Sciatic nerve (tissue), 2 donors: ENCODE measurements at regions not wholly inside any gene's neighbourhood (a gene's known extent, or its start where the extent isn't known, plus 50 kb on each side); places are given as distances from the start of the nearest gene placed in this dataset.
"Not testable (repeated sequence)": the region's sequence is repeated elsewhere in the genome, so short reads cannot be mapped to it uniquely, and the experiment has no call there.

Experiments
- ATAC-seq: fragments of 200-7000 bp; cut with Tn5 transposase; one replicate; pipeline ENCODE4 v1.9.1; 2020; ENCODE audit warnings: mild to moderate bottlenecking, moderate library complexity
- DNase-seq: peaks from one replicate; pipeline ENCODE4 v3.0.0-alpha.2; 2020; ENCODE audit warnings: low spot score
- intact Hi-C: fragments of 100-400 bp; cut with DNase I; formaldehyde crosslinking; loops from one replicate; pipeline ENCODE4 v1.14.2; 2022
- donor health status: DM: no; HTN: no; CAD: no.
- donor health status: DM: no; HTN: no; CAD: no.

GRCh38 chr2:64274399-64275173, 130.4 kb upstream of the PELI1 start:
- no peak for ATAC-seq
- intact Hi-C loops = no loop called here

GRCh38 chr2:64275174-64275466, 130.9 kb upstream of the PELI1 start:
- intact Hi-C loops = no loop called here
- DNase-seq (no peak), ATAC-seq (no peak)

More at GRCh38 chr2:64274399-64275173, 130.4 kb upstream of the PELI1 start:
- no peak for DNase-seq

- intact Hi-C loops = no loop called here
- DNase-seq (no peak), ATAC-seq (no peak)
Observed at GRCh38 chr2:64276417-64277095, 132.3 kb upstream of the PELI1 start.

GRCh38 chr2:64277101-64277849, 133.1 kb upstream of the PELI1 start:
- intact Hi-C loops = no loop called here
- DNase-seq (no peak), ATAC-seq (peak; percentile 42)

- ATAC-seq, intact Hi-C loops, DNase-seq: not testable (repeated sequence)
Observed at GRCh38 chr2:64280812-64281211, 136.6 kb upstream of the PELI1 start.

GRCh38 chr2:64283006-64283570, 138.9 kb upstream of the PELI1 start:
- DNase-seq (no peak), ATAC-seq (no peak)
- intact Hi-C loops = no loop called here

- intact Hi-C loops = no loop called here
- ATAC-seq = peak; percentile 34
- no peak for DNase-seq
Observed at GRCh38 chr2:64283641-64284361, 139.6 kb upstream of the PELI1 start.

- DNase-seq = no peak
- ATAC-seq = peak; percentile 36
- intact Hi-C loops = no loop called here
Observed at GRCh38 chr2:64284751-64285150, 140.5 kb upstream of the PELI1 start.

- no peak for DNase-seq
- ATAC-seq = no peak
- intact Hi-C loops = no loop called here
Observed at GRCh38 chr2:64287202-64287740, 143.1 kb upstream of the PELI1 start.

GRCh38 chr2:64288321-64289193, 144.3 kb upstream of the PELI1 start:
- ATAC-seq (peak; percentile 91), DNase-seq (no peak)
- intact Hi-C loops = no loop called here

GRCh38 chr2:64289251-64289650, 145.0 kb upstream of the PELI1 start:
- ATAC-seq (no peak), DNase-seq (no peak)
- intact Hi-C loops = no loop called here

GRCh38 chr2:64289737-64290136, 145.5 kb upstream of the PELI1 start:
- ATAC-seq (no peak), DNase-seq (no peak)
- intact Hi-C loops = no loop called here

- no peak for DNase-seq
- intact Hi-C loops = no loop called here
Observed at GRCh38 chr2:64291181-64291580, 147.0 kb upstream of the PELI1 start.

GRCh38 chr2:64295326-64296139, 151.3 kb upstream of the PELI1 start:
- intact Hi-C loops = no loop called here
- ATAC-seq (no peak), DNase-seq (no peak)

More at GRCh38 chr2:64291181-64291580, 147.0 kb upstream of the PELI1 start:
- ATAC-seq = no peak

GRCh38 chr2:64296140-64296480, 151.9 kb upstream of the PELI1 start:
- DNase-seq = no peak
- peak; percentile 76 for ATAC-seq
- intact Hi-C loops = no loop called here

GRCh38 chr2:64296695-64297346, 152.6 kb upstream of the PELI1 start:
- ATAC-seq (no peak), DNase-seq (no peak)
- intact Hi-C loops = no loop called here

GRCh38 chr2:64298161-64298560, 153.9 kb upstream of the PELI1 start:
- ATAC-seq (no peak), DNase-seq (no peak)
- intact Hi-C loops = no loop called here
